Fibroblast of the conjunctiva (primary cell): ENCODE measurements at regions not wholly inside any gene's neighbourhood (a gene's known extent, or its start where the extent isn't known, plus 50 kb on each side); places are given as distances from the start of the nearest gene placed in this dataset.
"Not testable (repeated sequence)": the region's sequence is repeated elsewhere in the genome, so short reads cannot be mapped to it uniquely, and the experiment has no call there.

Experiments used
- DNase-seq: peaks from one replicate; pipeline ENCODE4 v3.0.0-alpha.2; 2010; ENCODE audit warnings: low read depth

DNA sequence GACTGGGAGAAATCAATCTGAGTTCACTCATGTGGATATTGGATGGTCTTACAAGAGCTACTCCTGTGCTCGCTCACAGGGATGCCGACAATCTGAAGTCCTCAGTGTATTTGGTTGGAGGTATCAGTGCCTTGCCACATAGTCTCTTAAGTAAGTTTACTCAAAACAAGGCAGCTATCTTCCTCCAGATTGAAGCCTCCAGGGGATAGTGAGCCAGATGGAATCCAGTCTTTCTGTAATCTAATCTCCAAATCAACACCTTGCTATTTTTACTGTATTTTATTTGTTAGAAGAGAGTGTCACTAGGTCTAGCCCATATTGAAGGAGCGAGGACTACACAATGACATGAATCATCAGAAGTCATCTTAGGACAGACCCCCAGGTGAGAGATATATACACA lies 456.6 kb upstream of the POT1 start:
- DNase-seq = no peak

DNA sequence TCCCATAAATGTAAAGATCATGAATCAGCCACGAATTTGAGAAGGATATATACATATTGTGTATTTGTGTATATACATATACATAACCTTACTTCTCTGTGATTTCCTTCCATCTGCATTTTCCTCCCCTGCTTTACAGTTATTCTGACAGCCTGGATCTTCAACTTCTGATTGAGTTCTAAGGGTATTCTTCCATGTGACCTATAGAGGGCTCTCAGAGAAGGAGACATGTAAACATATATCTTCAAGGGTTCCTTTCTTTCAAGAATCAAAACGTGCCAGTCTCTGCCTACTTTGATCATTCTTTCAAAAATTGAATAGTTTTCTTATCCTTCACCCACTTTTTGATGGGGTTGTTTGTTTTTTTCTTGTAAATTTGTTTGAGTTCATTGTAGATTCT lies 453.7 kb upstream of the POT1 start:
- no peak for DNase-seq

DNA sequence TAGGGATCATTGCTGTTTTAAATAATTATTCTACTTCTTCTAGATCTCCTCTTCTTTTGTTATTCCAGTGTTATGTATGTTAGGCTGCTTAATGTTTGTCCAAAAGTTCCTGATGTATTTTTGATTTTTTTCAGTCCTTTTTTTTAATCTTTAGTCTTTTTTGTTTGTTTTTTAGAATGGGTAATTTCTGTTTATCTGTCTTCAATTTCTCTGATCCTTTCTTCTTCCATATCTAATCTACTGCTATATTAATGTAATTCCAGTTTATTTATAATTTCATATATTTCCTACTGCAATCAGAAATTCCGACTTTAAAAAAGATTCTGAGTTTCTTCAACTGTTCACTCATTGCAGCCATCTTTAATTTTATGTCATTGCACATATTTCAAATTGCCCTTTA lies 452.8 kb upstream of the POT1 start:
- DNase-seq = no peak

DNA sequence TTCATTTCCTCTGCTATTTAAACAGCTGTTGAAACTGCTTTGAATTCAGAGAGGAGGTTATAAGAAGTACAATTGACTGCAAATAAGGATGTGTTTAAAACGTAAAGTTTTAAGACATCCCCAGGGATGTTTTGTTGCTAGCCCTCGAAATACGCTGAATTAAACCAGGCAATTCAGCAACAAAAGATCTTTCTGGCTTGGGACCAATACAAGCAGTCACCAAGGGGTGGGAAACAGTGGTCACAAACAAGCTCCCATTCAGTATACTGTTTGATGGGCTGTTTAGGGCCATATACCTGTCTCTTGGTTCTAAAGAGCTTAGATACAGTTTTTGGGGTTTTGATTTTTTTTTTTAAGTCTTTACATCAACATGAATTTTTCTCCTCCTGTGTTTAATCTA lies 446.3 kb upstream of the POT1 start:
- DNase-seq = no peak

DNA sequence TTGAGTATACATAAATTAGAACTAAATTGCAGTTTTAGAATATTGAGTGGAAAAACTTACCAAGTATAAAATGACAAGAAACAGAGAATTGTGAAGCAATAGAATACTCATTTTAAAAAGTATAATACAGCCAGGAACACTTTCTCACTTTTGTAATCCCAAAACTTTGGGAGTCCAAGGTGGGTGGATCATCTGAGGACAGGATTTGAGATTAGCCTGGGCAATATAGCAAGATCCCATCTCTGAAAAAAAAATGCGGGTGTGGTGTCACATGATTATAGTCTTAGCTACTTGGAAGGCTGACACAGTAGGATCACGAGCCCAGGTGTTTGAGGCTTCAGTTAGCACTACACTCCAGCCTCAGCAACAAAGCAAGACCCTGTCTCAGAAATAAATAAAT lies 440.9 kb upstream of the POT1 start:
- no peak for DNase-seq

DNA sequence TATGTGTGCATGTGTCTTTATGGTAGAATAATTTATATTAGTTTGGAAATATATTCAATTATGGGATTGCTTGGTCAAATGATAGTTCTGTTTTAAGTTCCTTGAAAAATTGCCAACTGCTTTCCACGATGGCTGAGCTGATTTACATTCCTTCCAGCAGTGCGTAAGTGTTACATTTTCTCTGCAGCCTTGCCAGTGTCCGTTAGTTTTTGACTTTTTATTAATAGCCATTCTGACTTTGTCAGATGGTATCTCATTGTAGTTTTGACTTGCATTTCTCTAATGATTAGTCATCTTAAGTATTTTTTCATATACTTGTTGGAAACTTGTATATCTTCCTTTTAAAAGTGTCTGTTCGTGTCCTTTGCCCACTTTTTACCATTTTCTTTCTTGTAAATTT lies 434.2 kb upstream of the POT1 start:
- peak; percentile 6 for DNase-seq

DNA sequence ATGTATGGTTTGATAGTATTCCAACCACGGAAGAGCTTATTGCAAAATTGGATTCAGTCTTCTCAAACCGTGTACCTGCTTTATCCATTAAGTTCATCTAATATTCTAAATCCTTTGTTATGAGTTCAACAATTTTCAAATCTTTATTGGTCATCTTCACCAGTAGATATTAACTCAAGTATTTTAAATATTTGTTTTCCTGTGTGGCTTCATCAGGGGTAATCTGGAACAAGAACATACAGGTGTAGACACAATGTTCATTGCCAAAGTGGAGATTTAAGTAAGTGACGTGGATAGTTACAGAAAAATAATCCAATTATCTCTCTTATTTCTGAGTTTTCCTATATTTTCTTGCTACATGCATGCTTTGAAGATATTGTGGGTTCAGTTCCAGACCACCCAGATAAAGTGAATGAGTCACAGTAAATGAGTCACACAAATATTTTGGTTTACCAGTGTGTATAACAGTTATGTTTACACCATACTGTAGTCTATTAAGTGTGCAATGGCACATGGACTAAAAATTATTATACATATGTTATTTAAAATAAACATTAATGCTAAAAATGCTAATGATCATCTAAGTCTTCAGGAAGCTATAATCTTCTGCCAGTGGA lies 429.0 kb upstream of the POT1 start:
- no peak for DNase-seq

DNA sequence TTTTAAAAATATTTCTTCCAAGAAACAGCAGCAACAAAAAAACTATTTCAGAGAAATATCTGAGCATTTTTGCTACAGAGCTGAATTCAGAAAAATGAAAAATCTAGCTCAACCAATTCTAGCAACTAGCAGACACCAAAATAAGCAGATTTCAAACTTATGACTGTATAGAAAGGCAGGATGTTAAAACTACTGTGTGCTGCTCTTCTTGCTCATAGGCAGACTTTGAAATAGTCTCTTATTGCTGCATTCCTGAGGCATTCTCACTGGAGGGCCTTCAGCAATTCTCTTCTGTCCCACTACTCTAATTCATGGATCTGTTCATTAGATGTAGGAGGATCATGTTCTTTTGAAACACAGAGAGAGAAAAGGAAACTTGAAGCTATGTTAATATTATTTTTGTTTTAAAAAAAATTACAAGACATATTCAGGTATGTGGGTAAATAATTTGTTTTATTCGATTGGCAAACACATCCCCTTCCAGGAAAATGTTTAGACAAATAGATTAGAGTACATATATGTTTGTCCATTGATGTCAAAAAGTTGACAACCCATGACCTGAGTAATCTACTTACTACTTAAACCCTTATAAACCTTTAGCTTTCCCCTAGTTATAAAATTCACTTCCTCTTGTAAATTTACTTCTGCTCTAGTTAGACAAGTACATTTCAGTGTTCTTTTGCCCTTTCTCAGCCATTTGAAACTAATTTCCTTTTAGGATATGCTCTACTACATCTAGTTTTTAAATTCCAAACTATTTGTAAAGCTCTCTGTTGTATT lies 428.2 kb upstream of the POT1 start:
- DNase-seq = no peak

DNA sequence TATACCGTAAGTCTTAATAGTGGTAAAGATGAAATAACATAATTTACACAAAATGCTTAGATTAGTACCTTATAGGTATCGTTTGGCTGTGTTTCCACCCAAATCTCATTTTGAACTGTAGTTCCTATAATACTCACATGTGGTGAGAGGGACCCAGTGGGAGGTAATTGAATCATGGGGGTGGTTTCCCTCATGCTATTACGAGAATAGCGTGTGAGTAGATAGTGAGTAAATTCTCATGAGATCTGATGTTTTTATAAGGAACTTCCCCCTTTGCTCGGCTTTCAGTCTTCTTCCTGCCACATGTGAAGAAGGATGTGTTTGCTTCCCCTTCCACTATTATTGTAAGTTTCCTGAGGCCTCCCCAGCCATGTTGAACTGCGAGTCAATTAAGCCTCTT lies 426.3 kb upstream of the POT1 start:
- no peak for DNase-seq

DNA sequence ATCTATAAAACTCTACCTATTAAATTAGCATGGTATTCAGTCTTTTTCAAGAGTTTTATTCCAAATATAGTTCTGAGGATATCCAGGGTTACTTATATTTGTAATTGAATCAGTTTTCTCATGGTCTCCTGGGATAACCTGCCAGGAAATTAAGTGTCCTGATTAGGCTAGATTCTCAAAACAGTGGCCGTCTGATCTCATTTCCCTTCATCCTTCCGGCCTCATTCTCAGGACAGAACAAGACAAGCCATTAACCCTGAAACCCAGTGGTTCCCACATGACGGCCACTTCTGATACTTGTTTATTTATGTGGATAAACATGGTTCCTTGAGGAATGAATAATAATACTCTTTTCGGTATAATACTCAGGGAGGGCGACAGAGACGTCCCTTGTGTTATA lies 417.6 kb upstream of the POT1 start:
- DNase-seq = no peak

DNA sequence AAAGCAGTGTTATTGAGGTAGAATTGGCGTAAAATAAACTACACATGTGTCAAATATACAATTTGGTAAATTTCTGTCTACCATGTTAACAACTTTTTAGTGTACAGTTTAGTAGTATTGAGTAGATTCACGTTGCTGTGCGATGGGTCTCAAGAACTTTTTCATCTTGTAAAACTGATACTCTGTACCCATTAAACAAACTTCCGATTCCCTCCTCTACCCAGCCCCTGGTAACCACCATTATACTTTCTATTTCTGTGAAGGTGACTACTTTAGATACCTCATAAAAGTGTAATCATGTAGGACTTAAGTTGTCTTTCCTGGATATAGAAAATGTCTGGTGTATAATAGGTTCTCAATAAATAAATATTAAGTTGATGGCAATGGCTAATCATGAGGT lies 408.5 kb upstream of the POT1 start:
- DNase-seq = no peak

DNA sequence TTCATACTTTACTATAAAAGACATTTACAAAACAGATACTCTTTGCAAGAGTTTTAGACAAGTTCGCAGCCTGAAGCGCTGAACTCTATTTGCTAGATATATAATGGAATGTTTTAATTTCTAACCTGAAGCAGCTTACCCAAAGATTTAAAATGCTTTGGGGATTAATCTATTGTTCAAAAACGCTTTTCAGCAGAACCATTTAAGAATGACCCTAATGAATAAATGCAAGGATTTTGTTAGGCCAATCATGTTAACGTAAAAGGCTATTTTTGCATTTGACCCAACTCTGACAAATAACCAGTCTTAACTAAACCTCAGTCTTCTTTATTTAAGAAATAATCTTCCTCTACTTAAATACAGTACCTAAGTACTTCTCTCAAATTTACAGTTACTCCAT lies 406.7 kb upstream of the POT1 start:
- DNase-seq = no peak

DNA sequence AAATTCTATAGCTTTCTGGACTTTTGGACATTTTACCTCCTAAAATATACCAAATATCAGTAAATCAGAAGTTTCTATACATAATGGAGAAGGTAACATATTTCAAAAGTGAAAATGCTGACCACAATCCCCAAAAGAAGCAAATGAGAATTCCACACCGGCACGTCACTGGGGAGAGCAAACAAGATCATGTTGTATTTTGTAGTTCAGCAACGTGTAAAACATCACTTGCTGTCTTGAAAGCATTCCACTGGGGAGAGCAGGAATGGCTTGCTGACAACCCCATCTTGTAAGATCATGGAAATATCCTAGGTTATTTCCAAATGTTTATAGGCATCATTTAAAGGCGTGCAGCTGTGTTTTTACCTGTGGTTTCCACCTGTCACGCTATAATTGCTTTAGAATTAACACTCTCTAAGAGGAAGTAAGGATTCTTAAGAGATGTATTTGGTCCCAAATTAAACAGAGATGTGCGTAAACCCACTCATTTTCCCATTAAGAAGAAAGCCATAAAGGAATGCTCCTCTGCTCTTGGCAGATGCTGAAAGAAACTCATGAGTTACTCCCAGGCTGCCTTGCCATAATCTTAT lies 397.1 kb upstream of the POT1 start:
- no peak for DNase-seq

DNA sequence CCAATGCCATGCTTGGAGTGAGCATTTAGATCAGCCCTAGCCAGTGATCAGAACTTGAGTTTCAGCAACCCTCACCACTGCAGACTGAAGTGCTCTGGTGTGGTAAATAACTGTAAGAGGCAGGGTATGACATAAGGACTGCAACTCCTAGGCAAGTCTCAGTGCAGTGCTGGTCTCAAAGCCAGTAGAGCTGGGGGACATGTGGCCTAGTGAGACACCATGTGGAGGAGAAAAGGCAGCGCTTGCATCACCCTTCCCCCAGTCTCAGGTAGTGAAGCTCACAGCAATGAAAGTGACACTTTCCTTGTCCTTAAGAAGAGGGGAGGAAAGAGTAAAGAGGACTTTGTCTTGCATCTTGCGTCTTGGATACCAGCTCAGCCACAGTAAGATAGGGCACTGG lies 386.8 kb upstream of the POT1 start:
- DNase-seq = no peak

DNA sequence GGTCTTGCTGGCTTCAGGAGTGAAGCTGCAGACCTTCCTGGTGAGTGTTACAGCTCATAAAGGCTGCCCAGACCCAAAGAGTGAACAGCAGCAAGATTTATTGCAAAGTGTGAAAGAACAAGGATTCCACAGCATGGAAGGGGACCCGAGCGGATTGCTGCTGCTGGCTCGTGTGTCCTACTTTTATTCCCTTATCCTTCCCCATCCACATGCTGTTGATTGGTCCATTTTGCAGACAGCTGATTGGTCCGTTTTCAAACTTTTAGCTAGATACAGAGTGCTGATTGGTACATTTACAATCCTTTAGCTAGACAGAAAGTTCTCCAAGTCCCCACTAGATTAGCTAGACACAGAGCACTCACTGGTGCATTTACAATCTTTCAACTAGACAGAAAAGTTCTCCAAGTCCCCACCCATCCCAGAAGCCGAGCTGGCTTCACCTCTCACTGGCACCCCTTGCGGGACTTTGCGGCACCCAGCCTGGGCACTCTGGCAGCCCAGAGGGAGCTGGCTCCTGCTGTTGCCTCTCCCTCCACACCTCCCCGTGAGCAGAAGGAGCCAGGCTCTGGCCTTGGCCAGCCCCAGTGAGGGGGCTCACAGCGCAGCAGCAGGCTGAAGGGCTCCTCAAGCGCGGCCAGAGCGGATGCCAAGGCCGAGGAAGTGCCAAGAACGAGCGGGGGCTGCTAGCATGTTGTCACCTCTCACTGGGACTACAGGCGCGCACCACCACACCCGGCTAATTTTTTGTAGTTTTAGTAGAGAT lies 369.6 kb upstream of the POT1 start:
- DNase-seq = no peak

DNA sequence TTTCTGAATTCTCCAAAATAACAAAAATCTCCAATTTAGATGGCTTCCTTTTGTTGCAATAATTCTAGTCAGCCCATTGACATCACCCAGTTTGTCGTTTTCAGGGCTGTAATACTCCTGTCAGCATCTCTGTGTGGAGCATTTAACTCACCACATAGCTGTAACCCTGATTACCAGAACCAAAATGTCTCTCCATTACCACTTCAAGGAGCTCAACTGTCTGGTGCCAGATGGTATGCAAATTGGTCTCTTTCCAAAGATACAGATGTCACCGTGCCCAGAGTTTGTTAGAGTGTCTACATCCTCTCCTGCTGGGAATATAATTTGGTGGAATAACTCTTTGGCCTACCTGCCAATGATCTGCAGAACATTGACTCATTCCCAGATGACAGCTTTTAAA lies 350.3 kb upstream of the POT1 start:
- no peak for DNase-seq

DNA sequence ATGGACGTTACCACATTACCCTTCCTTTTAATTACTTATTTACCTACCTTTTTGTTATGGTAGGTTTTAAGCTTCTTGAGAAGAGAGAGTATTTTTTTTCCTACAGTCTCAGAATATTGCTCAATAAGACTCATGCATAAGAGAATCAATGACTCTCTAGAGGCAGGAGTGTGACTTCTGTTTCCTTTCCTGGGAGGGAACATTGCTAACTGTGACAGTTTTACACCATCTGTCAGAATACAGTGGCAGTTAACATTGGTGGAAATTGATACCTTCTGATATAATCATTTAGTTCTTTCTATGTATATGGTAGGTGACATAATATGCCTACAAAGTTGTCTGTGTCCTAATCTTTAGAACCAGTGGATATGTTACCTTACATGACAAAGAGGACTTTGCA lies 348.7 kb upstream of the POT1 start:
- no peak for DNase-seq

DNA sequence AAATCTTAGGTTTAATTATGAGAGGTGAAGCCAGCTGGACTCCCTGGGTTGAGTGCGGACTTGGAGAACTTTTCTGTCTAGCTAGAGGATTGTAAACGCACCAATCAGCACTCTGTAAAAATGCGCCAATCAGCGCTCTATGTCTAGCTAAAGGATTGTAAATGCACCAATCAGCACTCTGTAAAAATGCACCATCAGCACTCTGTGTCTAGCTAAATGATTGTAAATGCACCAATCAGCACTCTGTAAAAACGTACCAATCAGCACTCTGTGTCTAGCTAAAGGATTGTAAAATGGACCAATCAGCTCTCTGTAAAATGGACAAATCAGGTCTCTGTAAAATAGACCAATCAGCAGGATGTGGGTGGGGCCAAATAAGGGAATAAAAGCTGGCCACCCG lies 345.1 kb upstream of the POT1 start:
- DNase-seq = not testable (repeated sequence)

DNA sequence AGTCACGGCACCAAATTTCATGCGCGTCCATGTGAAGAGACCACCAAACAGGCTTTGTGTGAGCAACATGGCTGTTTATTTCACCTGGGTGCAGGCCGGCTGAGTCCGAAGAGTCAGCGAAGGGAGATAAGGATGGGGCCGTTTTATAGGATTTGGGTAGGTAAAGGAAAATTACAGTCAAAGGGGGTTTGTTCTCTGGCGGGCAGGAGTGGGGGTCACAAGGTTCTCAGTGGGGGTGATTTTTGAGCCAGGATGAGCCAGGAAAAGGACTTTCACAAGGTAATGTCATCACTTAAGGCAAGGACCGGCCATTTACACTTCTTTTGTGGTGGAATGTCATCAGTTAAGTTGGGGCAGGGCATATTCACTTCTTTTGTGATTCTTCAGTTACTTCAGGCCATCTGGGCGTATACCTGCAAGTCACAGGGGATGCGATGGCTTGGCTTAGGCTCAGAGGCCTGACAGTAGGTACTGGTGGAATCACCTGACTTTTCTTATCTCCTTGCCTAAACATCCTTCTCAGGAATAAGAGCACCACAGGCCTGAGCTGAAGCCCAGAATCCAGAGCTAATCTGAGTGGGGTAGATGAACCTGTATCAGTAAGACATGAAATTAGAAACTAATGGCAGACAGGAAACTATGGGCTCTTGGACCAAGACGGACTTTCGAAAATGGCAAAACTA lies 334.7 kb upstream of the POT1 start:
- DNase-seq = not testable (repeated sequence)

DNA sequence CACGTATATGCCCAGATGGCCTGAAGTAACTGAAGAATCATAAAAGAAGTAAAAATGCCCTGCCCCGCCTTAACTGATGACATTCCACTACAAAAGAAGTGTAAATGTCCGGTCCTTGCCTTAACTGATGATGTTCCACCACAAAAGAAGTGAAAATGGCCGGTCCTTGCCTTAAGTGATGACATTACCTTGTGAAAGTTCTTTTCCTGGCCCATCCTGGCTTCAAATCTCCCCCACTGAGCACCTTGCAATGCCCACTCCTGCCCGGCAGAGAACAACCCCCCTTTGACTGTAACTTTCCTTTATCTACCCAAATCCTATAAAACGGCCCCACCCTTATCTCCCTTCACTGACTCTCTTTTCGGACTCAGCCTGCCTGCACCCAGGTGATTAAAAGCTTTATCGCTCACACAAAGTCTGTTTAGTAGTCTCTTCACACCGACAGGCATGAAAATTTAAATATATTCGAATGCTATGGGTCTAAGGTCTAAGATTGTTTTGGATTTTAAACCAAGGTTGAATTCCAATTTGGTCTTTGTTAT lies 329.3 kb upstream of the POT1 start:
- DNase-seq = not testable (repeated sequence)

DNA sequence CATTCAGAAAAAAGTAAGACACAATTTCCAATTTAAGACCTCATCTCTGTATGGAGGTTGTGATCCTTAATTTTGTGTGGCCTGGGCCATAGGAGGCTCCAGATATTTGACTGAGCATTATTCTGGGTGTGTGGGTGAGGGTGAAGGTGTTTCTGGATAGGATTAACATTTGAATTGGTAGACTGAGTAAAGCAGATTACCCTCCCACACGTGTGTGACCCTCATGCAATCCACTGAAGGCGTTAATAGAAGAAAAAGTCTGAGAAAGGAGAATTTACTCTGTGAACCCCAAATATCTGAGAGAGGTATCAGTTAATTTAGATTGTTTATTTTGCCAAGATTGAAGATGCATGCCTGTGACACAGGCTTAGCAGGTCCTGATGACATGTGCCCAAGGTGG lies 328.0 kb upstream of the POT1 start:
- DNase-seq = no peak

DNA sequence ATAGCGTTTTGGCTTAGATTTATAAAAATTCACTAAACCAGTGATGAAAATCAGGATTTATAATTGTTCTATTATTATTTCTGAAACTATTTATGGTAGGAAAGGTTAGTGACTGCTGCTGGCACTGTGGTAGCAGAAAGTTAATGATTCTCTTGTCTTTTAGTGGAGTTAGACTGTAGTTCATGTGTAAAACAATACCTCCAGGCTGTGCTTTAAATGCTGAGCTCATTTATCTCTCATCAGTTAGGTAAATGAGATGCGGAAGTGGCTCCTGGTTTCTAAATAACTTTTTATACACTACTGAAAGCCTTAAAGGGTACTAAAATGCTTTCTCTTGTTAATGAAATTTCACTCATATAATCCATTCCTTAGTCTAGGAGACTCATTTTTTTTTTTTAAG lies 326.8 kb upstream of the POT1 start:
- DNase-seq = no peak
